ENCODE measurements at regions not wholly inside any gene's neighbourhood (a gene's known extent, or its start where the extent isn't known, plus 50 kb on each side); places are given as distances from the start of the nearest gene placed in this dataset.

GRCh38 chr22:47807506-47807905 lies 1045.1 kb downstream of the TBC1D22A start:
- Histone ChIP-seq H2AFZ (replicated peaks; ENCODE audit: low read length, poor library complexity) (no peak overlapping the region), H3K4me1 (ENCODE audit: control insufficient read depth, insufficient read depth, low read length) (no peaks in the 10 kb centered on the region), H2BK5ac (ENCODE audit: low read depth, low read length, poor library complexity, severe bottlenecking) (no peak overlapping the region), H3K4me2 (ENCODE audit: low read depth, low read length) (no peak overlapping the region), H4K91ac (ENCODE audit: insufficient read depth, low read depth, low read length) (no peak overlapping the region), H3K4ac (ENCODE audit: low read depth, low read length) (no peak overlapping the region), H3K14ac (replicated peaks; ENCODE audit: low read depth, low read length) (no peak overlapping the region), H2BK120ac (ENCODE audit: low read depth, low read length) (no peak overlapping the region), H2BK15ac (ENCODE audit: low read depth, low read length) (no peak overlapping the region), H3K27ac (ENCODE audit: insufficient read depth, low read length) (no peak overlapping the region), H3K18ac (ENCODE audit: low read depth, low read length) (no peak overlapping the region), H3K36me3 (ENCODE audit: control insufficient read depth, insufficient read depth, low read length) (no peaks in the 10 kb centered on the region), H4K8ac (ENCODE audit: low read depth in 2 of 2, low read length in 2 of 2) (no peak overlapping the region), H2BK20ac (ENCODE audit: low read depth, low read length) (no peak overlapping the region), H3K9me3 (ENCODE audit: control insufficient read depth, insufficient read depth, low read length) (peaks cover 49% of the 10 kb centered on the region), H3K23ac (ENCODE audit: low read depth, low read length) (no peak overlapping the region), H3K27me3 (ENCODE audit: control insufficient read depth, insufficient read depth, low read length) (no peaks in the 10 kb centered on the region), H4K5ac (ENCODE audit: low read depth, low read length) (no peak overlapping the region), H3K56ac (ENCODE audit: extremely low read depth, insufficient read depth, low read length) (no peak overlapping the region), H3K79me1 (ENCODE audit: low read depth in 1 of 2, low read length in 2 of 2) (no peaks in the 10 kb centered on the region), H3K9me1 (ENCODE audit: insufficient read depth, low read length) (no peaks in the 10 kb centered on the region), H2AK5ac (ENCODE audit: low read depth, low read length) (no peak overlapping the region), H3K9ac (ENCODE audit: low read depth, low read length) (no peak overlapping the region), H4K20me1 (ENCODE audit: insufficient read depth, low read length) (no peaks in the 10 kb centered on the region), H3K4me3 (ENCODE audit: insufficient read depth, low read depth, low read length) (no peak overlapping the region), H2AK9ac (replicated peaks; ENCODE audit: low read depth, low read length, poor library complexity) (no peak overlapping the region)
- no peak for DNase-seq
- WGBS, 2 experiments (ENCODE audit: extremely low coverage in 2 of 2, insufficient read length in 1 of 2) = no CpG with 5 or more reads among the region's 5 CpGs
- no peak for TF ChIP-seq MXI1 (IDR thresholded peaks at IDR 0.05; ENCODE audit: borderline replicate concordance, low read depth, low read length)
- no peak for TF ChIP-seq MAFK (IDR thresholded peaks at IDR 0.05; ENCODE audit: low read depth, low read length)
- no peak for TF ChIP-seq BHLHE40 (IDR thresholded peaks at IDR 0.05; ENCODE audit: low read depth, low read length)
- no peak for TF ChIP-seq CEBPB (IDR thresholded peaks at IDR 0.05; ENCODE audit: low read depth, low read length)
- no peak for TF ChIP-seq NFE2L2 (IDR thresholded peaks at IDR 0.05; ENCODE audit: low read depth, low read length)
- no peak for TF ChIP-seq RCOR1 (IDR thresholded peaks at IDR 0.05; ENCODE audit: insufficient replicate concordance, low read length)
- no peak for TF ChIP-seq RAD21 (IDR thresholded peaks at IDR 0.05; ENCODE audit: low read length)
- TF ChIP-seq FOS (IDR thresholded peaks at IDR 0.05; ENCODE audit: low read depth, low read length) = no peak
- intact Hi-C loops (cut with micrococcal nuclease) = no loop called here
- no TSS peak for BruUV-seq (replicated peaks)
- in situ Hi-C loops (cut with MboI; ENCODE audit: low sequenced_read_pairs) = no loop called here
- ChIA-PET CTCF (no interaction called here), POLR2A (ENCODE audit: unreplicated experiment) (no interaction called here)
- dilution Hi-C loops (cut with HindIII; ENCODE audit: low sequenced_read_pairs, unreplicated experiment) = no loop called here
- ATAC-seq (ENCODE audit: low read depth) = no peak

All from IMR-90 (cell line).